H1 (cell line): ENCODE measurements at regions not wholly inside any gene's neighbourhood (a gene's known extent, or its start where the extent isn't known, plus 50 kb on each side); places are given as distances from the start of the nearest gene placed in this dataset.

Source experiments
- CHD7 ChIP-seq: fragments of 300-600 bp; sonication (generic); IDR thresholded peaks from 2 replicates; pipeline ENCODE4 v1.7.1; 2012; ENCODE audit warnings: low read length, moderate library complexity, mild to moderate bottlenecking, inconsistent platforms; ENCODE audit not compliant: insufficient replicate concordance
- HDAC2 ChIP-seq, 2 experiments: fragments of 300-600 bp in 1 of 2; sonication (generic) in 1 of 2; IDR thresholded peaks; 2 replicates each; pipeline ENCODE4 v1.6.1; 2011 to 2012; ENCODE audit warnings: low read depth in 2 of 2, low read length in 2 of 2, mild to moderate bottlenecking in 2 of 2, moderate library complexity in 2 of 2, borderline replicate concordance in 1 of 2, inconsistent platforms in 1 of 2
- RBBP5 ChIP-seq: IDR thresholded peaks from 2 replicates; pipeline ENCODE4 v1.7.1; 2012; ENCODE audit warnings: low read depth, mild to moderate bottlenecking, inconsistent platforms, low read length, moderate library complexity, borderline replicate concordance
- SP2 ChIP-seq: IDR thresholded peaks from 2 replicates; pipeline ENCODE4 v1.6.1; 2012; ENCODE audit warnings: mild to moderate bottlenecking, low read length, inconsistent platforms

GRCh38 chr10:85047979-85048378, 719.6 kb downstream of the CCSER2 start (continued):
- TF ChIP-seq CHD7 (no peak), SP2 (no peak), RBBP5 (no peak), HDAC2 (IDR thresholded peaks at IDR 0.05; ENCODE audit: borderline replicate concordance in 1 of 2, low read depth in 2 of 2, low read length in 2 of 2) (no peak)
